GM18907 (cell line): ENCODE measurements at regions not wholly inside any gene's neighbourhood (a gene's known extent, or its start where the extent isn't known, plus 50 kb on each side); places are given as distances from the start of the nearest gene placed in this dataset.
"Not testable (repeated sequence)": the region's sequence is repeated elsewhere in the genome, so short reads cannot be mapped to it uniquely, and the experiment has no call there.

Source experiments
- ATAC-seq: cut with Tn5 transposase; IDR thresholded peaks from one replicate; pipeline ENCODE4 v1.9.1; 2021; ENCODE audit warnings: mild to moderate bottlenecking, moderate library complexity; ENCODE audit not compliant: unreplicated experiment

DNA sequence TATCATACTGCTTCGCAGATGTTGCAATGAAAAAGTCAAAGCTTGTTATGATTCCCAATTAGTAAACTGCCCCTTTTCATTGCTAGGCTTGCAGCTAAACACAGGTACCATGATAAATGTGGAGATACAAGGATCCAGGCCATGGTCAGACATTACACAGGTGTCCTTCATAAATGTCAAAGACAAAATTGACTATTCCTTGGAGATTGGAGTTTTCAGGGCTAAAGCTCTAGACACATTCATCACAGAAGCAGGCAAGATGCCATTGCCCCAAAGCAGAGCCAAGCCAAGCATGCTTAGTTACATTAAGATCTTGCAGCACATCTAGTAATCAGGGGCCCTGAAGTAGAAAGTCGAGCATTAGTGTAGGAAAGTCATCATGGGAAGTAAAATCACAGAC lies 111.3 kb upstream of the INTU start:
- no peak for ATAC-seq

DNA sequence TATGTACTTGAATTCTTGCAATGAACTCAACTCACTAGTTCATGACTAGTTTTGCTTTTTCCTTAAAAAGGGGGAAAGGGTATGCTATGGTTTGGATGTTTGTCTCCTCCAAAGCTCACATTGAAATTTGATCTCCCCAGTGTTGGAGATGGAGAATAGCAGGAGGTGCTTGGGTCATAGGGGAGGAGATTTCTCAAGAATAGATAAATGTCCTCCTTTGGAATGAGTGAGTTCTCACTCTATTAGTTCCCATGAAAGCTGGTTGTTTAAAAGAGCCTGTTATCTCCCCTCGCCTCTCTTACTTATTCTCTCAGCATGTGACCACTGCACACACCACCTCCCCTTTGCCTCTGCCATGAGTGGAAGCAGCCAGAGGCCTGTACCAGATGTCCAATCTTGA lies 109.4 kb upstream of the INTU start:
- no peak for ATAC-seq

DNA sequence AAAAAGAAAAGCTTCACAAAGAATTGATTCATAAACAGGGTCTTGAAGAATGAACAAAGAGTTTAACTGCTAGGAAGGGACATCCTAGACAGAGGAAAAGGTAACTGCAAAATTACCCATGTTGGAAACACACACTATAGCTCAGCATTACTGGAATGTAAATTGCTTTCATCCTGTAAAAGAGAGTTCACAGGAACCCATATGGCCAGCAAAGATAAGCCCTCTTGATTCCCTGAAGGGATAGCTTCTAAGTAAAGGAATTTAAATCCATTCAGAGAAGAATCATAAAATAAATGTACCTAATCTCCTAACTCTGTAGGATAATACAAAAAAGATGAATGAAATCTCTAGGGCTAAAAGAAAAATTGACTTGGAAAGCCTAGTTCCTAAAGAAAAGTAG lies 107.1 kb upstream of the INTU start:
- ATAC-seq = no peak

DNA sequence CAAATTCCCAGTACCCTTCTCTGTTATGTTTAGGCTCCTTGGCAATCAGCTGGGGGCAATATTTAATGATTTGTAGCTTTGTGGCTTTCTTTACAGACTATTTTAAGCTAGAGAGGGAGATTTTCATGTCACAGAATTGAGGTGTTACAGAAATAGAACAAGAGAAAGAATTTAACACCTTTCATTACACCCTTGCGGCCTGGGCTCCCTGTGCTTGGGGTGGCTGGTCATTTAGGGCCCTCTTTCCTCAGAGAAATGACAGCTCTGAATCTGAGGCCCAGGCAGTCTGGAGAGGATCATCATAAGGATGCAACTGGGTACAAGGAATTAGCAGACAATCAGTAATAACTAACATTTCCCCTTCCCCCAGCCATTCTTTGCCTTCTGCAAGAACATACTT lies 104.5 kb upstream of the INTU start:
- no peak for ATAC-seq

DNA sequence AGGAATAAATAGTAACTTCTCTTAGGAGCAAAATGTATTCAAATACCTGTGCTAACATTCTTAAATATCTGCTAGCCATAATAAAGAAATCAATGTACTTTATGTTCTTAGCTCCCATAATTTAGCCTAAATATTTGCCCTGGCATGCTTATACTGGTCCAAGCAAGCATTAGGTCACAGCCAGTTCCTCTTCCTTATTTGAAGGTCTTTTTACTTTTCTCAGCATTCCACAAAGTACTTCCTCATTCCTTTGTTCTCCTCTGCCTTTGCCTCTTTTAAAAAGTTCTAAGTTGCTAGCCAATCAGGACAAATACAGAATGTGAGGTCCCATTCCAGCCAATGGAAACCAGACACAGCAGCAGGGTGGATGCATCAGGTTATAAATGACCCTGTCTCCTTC lies 102.9 kb upstream of the INTU start:
- not testable (repeated sequence) for ATAC-seq

DNA sequence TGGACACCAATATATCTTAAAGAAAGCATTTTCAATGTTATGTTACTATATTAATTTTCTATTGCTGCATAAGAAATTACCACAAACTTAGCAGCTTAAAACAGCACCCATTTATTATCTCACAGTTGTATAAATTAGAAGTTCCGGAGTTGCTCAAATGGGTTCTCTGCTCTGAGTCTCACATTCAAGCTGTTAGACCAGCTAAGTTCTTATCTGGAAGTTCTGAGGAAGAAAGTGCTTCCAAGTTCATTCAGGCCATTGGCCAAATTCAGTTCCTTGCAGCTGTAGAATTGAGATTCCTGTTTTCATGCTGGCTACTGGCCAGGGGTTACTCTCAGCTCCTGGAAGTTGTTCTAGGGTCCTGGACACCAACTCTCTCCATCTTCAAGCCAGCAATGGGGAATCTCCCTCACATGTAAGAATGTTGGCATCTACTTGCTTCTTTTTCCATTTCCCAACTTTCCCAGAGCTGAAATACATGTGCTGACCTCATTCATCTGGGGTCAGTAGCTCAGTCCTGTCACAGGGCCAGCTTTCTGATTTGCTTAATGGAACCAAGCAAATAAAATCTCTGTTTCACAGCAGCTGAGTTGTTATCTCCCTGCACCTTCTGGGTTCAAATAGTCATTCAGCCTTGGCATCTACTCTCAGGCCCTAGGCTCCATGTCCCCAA lies 99.6 kb upstream of the INTU start:
- no peak for ATAC-seq

DNA sequence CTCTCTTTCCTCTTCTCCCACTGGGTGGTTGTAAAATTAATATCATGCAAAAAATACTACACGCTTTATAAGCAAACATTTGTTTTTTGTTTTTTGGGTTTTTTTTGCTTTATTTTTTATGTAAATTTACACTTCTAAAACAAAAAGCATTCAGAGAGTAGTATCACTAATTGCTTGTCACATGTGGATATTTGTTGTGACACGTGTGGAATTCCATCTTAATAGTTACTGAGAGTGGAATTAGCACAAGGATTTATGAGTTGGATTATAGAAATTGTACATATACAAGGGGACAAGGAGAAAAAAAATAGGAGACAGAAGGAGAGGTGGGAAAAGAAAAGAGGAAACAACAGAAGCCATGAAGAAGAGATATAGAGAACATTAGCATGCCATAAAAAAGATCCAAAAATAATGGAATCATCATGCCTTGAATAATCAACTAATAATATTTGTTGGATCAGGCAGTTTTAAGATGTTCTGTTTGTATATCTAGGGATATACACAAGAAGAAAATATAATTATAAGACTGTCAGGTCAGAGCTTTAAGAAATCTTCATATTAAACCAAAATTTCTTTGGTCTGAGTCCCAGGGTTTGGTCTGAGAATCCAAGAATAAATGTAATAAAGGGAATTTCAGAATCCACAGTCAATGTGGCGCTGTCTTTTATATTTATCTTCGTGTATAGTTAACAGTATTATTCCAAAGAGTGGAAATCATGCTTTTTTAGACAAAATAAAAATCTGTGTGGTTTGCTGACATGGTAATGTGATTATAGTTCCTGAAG lies 98.5 kb upstream of the INTU start:
- no peak for ATAC-seq

DNA sequence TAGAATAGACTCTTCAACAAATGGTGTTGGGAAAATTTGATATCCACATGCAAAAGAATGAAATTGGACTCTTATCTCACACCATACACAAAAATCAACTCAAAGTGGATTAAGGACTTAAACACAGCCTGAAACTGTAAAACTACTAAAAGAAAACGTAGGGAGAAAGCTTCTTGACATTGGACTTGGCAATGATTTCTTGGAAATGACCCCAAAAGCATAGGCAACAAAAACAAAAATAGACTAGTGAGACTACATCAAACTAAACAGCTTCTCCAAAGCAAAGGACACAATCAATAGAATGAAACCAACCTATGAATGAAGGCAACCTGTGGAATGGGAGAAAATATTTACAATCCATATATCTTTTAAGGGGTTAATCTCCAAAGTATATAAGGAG lies 94.7 kb upstream of the INTU start:
- no peak for ATAC-seq

DNA sequence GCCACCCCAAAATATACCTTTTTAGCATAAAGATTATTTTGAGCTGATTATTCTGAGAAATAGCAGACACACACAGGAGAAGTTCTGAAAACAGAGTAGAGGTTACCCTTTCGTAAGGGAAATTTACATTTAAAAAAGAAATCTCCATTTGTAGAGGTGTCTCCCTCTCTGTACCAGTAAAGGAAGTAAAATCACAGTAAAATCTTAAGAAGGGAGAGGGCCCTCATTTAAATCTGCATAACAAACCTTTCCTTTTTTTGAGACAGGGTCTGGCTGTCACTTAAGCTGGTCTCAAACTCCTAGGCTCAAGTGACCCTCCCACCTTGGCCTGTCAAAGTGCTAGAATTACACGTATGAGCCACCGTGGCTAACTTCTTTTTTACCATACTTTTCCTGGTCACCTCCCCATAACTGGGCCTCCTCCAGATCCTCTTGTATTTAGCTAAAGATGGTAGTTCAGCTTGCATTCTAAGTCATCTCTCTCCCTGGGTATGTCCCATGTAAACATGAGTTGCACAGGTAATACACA lies 92.2 kb upstream of the INTU start:
- no peak for ATAC-seq

DNA sequence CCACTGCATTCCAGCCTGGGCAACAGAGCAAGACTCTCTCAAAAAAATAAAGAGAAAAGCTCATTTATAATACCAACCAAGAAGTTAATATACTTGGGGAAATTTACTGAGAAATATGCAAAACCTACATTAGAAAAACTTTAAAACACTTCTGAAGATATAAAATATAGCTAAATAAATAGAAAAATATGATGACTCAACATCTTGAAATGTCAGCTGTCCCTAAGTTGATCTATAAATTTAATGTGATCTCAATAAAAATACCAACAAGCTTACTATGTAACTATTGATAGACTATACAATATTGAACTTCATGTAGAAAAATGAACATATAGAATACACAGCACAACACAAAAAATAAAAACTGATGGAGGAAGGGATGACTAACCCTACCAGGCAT lies 87.5 kb upstream of the INTU start:
- no peak for ATAC-seq

DNA sequence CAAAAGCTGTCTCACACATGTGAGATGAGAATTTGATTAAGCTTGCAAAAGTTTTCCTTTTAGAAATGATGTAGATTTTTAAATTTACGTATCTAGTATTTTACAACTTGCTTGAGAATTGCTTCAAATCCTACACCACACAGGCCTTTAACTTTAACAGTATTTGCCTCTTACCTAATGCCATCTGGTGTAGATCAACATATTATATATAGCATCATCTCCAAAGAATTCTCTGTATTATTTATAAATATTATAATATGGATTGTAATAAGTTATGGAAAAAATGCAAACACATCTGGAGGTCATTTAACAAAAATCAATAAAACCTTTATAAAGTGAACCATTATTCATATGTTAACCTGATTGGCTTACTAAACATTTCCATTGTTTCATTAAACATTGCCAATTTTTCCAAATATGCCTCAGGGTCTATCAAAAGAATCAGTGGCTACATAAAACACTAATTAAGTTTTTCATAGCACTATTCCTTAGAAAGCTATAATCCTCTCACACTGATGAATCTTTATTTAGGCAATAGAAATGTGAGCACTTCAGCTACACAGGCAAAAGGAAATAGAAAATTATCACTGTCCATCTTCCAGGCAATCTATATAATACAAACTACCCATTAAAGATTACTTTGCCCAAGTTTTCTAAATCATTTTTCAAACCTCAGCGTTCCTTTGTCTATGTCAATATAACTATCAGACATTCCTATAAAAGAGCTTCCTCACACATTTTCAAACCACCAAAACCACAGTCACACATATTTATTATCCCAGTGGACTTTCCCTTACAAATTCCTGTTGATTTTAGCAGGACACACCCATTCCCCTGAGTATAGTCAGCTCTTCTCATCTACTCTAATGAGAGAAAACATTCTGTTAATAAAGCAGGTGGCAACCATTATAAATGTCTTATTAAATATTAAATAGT lies 83.5 kb upstream of the INTU start:
- no peak for ATAC-seq

DNA sequence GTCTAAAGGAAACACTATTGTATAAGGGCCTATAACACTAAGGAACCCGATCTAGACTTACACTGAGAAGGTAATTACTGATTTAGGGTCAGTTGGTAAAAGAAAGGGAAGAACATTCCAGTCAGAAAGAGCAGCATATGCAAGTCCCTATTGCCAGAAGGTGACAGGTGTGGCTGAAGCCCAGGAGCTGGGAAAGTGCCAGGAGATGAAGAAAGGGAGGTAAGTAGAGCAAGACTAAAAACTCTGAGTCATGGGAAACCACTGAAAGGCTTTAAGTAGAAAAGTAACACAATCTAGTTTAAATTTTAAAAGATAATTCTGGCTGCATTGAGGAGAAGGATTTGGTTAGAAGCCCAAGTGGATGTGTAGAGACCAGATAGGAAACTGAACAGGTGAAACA lies 77.7 kb upstream of the INTU start:
- ATAC-seq = no peak

DNA sequence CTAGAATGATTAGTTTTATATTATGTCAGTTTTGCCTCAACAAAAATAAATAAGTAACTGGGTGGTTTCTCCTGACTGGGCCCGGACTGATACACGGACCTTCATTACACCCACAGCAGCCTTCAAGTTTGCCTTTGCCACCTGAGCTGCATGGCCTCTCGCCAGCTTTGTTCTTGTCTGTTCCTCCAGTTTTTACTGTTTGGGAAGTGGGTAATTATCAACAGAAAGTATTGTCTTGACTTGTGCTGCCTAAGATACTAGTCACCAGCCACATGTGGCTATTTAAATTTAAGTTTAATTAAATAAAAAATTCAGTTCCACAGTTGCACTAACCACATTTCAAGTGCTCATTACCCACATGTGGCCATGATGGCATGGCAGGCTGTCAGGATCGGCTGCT lies 74.7 kb upstream of the INTU start:
- ATAC-seq = no peak

DNA sequence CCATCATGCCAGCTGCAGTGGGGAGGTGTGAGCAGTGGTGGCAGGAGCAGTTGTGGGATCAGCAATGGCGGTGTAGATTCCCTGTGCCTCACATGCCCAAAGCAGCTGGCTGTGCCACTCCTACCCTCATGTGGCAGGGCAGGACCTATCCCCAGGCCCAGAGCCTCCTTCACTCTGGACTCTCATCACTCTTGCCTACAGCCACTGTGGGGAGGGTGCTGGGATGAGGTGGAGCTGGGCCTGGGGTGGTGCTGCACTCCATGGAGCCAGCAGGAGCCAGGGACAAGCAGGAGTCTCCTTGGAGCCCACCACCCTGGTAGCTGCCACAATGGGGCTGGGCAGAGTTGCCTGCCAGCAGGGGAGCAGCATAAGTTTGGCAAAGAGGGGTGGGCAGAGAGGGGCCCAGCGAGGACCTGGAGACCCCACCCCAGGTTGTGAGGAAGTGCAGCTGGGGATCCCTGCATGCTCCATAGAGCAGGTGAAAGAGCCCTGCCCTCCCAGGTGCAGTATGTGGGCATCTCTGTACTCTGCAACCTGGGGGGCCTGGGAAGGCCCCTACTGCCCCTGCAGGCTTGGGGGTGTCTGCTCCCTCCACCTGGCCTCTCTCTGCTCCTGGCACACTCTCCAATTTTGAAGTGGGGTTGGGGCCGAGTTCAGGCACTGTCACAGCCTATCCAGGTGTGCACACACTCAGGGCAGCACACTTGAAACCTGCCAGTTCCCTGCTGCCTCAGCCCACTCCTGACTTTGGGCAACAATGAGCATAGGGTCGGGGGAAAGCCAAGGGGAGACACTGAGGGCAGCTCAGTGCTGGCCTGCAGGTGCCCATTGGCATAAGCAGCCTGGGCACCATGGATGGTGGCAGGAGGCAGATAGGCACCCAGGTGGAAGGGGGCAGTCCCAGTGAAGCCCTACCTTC lies 74.0 kb upstream of the INTU start:
- ATAC-seq = no peak

DNA sequence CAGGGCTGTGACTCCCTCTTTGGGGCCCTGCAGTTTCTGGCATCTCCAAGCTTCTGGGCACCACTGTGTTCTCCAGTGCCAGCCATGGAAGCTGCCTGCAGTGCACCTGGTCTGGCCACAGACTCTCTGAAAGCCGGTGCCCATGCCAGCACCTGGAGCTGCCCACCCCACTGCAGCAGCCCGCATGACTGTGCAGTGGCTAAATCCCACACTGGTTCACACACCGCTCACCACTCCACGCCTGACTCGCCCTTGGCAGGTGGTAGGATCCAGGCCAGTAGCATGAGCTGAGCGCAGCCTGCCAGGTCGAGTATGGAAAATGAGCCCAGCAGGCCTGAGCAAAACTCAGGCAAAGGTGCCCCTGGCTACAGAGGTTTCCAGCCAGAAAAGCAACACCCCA lies 72.8 kb upstream of the INTU start:
- no peak for ATAC-seq

DNA sequence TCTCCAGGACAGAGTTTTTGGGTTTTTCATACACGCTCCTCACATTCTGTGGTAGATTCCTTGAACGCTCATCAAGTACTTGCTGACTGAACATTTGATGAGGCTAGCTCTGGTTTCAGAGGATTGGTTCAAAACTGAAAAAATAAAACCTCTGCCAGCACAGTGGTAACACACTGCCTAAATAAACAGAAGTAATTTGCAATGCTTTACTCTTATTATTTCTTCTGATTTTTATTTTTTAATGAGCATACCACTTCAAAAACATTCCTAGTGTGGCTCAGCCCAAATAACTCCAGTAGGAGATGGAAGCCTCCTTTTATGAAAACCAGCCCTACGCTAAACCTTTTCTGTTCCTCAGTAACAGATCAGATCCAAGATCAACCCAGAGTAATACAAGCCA lies 72.0 kb upstream of the INTU start:
- no peak for ATAC-seq

DNA sequence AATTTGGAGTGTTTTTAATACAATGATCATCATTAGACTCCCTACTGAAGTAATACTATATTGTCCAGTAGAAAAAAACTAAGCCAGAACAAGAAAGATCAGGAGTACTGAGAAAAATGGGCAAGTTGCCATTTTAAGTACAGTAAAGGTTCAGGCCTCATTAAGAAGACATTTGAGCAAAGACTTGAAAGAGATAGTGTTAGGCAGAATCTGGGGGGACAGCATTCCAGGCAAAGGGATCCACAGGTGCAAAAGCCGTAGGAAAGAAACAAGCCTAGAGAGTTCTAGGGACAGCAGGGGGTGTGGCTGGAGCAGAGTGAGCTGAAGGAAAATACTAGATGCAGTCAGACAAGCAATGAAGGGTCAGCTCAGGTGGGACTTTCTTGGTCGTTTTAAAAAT lies 58.1 kb upstream of the INTU start:
- ATAC-seq = no peak

DNA sequence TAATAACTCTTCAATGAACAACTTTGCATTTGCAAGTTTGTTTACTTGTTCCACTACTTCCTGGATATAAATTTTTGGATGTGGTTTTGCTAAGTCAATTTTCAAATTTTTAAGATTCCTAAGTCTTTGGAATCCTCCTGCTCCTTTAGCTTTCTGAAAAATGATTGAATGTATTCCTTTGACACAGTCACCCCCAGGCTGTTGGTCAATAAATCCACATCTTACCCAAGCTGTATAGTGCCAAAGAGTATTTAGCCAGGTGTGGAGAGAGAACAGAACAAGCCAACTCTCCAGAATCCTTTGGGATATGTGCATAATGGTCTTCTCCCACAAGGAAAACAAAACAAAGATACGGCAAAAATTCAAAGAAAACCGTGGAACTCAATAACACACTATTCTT lies 56.9 kb upstream of the INTU start:
- no peak for ATAC-seq

DNA sequence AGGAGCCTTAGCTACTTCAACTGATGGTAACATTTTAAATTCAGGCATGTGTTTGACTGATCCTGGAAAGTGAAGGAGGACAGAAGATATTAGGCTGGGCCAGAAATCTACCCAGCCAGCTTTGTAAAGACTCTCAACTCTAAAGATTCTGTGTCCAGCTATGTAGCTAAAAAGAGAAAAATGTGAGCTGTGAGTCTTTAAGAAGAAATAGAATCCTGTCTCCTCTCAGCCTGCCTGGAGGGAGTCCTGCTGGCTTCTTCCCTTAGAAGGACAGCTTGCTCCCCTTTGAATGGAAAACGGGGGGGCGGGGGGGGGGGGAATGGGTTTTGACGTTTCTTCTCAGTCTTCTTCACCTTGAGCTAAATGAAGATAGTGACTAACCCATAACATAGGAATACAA lies 54.3 kb upstream of the INTU start:
- no peak for ATAC-seq

DNA sequence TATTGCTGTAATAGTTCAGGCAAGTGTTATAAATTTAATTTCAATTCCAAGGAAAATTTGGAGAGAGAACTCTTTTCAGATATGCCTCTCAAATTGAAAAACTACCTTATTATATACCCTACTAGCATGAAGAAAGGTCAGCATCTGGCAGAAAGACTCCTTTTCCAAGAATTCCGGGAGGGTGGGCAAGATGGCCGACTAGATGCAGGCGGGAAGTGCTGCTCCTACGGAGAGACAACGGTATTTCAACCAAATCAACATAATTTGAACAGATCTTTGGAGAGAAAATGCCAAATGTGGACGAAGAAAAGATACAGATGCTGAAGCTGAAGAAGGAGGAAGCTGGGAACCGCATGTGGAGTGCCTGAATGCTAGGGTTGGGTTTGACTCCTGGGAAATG lies 53.8 kb upstream of the INTU start:
- ATAC-seq = no peak
